Left renal cortex interstitium (tissue), 4 donors: ENCODE measurements at regions not wholly inside any gene's neighbourhood (a gene's known extent, or its start where the extent isn't known, plus 50 kb on each side); places are given as distances from the start of the nearest gene placed in this dataset.

Source experiments
- DNase-seq, 4 donors: peaks; one replicate each; pipeline ENCODE4 v3.0.0-alpha.2; 2013; ENCODE audit warnings: low read depth in 4 of 4, low spot score in 2 of 4, missing footprints in 1 of 4

DNA sequence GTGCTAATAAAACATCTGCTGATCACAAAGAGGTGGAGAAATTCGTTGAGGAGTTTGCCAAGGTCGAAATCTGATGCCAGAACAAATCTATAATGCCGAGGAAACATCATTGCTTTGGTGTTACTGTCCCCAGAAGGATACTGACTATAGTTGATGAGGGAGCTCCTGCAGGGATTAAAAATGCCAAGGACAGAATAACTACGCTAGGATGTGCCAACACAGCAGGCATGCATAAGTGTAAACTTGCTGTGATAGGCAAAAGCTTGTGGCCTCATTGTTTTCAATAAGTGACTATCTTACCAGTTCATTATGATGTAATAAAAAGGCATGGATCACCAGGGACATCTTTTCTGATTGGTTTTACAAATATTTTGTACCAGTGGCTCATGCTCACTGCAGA, 66.8 kb upstream of the ADCY2 start:
- no peak for DNase-seq

DNA sequence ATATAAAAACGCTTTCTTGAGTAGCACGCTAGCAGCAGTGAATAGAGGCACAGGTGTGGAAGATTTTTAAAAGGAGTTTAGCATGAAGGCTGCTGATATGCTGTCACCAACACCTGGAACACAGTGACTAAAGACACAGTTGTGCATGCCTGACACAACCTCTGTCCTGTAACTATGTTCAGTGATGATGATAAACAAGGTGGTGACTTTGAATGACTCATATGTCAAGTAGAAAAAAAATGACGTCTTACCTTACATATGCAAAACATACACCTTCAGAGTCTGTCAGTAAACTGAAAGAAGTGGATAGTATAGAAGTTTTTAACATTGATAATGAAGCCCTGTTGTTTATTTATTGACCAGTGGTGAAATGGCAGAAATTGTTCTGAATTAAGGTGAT, 66.2 kb upstream of the ADCY2 start:
- DNase-seq, result no peak

DNA sequence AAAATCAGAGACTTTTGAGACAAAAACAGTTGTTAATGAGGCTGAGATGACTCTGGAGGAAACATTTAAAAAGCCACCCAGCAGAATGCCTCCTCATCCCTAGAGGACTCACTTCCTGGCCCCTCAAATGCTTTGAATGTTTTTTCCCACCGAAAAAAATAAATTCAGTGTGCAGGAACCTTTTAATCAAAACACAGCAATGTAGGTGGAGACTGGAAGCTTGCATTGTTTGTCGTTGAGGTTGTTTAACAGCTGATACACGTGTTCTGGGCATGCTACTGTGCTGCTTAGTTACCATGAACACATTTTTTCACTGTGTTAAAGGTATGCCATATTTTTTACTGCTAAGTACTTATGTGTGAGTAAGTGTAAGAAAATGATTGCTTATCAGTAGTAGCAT, 65.7 kb upstream of the ADCY2 start:
- no peak for DNase-seq

DNA sequence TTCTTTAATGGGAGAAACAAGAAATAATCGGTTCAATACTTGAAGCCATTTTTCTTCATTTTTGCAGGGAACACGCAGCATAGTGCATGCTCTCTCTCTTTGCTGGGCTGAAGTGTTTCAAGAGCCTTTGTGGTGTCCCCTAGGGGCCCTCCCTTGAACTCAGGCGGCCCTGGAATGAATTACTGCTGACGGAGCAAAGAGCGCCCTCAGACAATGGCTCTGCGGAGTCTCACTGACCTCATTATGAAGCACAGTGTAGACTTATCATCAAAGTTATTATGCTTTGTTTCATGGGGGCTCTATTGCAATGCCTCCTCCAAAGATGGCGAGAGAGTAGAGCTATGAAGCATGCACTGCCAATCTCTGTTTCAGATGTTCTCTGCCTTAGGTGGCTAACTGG, 64.8 kb upstream of the ADCY2 start:
- DNase-seq, result no peak
